Stimulated activated naive CD4-positive, alpha-beta T cell (primary cell): ENCODE measurements at regions not wholly inside any gene's neighbourhood (a gene's known extent, or its start where the extent isn't known, plus 50 kb on each side); places are given as distances from the start of the nearest gene placed in this dataset.

Experiments used
- DNase-seq, 6 experiments: peaks; one replicate each; lab custom pipeline; 2025; lab: John Stamatoyannopoulos, UW

DNA sequence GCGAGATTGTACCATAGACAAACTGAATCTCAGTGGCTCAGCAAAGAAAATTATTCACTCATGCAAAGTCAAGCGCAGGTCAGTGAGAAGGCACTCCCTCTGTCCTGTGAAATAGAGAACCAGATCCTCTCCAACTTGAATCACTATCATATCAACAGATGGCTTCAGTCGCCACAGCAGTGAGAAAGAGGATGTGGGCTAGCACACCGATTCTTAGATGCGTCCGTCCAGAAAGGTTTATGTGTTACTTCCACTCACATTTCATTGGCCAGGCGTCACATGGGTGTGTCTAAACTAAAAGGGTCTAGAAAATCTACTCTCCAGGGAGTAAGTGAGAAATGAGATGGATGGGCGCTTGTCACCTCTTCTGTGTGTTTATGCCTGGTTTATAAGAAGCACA lies 141.6 kb upstream of the KBTBD8 start:
- no peak for DNase-seq

GRCh38 chr3:66858656-66859381 lies 139.3 kb upstream of the KBTBD8 start:
- no peak for DNase-seq

DNA sequence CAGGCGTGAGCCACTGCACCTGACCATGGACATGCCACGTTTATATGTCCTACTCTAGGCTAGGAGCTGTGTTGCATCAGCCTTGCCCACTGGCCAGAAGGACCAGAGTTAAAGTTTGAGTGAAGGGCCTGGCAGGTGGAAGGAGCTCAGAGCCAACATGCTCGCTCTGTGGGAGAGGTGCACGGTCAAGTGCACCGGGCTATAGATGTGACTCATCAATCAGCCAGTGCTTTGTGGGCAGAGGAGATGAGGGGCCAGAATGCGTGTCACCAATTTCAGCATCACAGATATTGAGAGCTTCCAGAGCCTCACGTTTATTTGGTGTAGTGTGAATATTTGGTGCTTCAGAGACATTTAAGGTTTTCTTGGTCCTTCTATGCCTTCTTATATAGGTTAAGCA lies 137.3 kb upstream of the KBTBD8 start:
- no peak for DNase-seq

DNA sequence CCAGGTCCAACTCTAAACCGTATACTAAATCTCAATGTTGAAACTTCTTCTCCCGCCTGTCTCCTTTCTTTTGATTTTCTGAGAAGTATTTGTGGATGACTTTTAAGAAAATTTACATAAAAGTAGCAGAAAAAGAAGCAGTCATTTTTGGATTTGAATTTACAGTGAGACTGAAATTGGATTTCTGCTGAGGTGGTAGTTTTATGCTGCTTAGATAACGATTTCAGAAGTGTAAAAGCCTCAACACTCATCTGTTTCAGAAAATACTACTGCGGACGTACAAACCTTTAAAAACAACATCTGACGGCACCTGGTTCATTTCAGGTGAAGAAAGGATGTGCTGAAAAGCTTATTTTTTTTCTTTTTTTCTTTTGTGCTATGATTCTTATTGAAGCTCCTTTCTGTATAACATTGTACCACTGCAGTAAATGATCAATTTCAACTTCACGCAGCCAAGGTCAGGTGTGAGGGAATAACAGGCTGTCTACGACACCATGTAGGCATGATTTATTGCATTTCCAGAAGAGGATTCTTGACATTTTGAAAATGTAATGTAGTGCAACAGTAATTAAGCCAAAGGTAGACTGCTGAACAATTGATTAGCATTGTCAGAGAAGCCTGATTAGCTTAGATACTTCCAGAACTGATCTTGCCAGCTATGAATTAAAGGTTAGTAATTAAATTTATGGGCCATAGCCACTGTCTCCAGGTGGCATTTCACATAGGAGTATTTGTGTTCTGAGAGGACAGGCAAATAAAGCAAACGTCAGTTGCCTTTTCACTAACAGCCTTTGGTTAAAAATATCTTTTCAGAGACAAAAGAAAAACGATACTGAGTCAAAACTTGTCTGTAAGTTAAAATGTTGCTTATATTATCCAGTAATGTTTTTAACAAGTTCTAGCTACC lies 134.6 kb upstream of the KBTBD8 start:
- DNase-seq = no peak

- no peak for DNase-seq
Measured at GRCh38 chr3:66884659-66885058, 113.4 kb upstream of the KBTBD8 start.

- DNase-seq = no peak
Measured at GRCh38 chr3:66885326-66886000, 112.6 kb upstream of the KBTBD8 start.

GRCh38 chr3:66889750-66890494 lies 108.2 kb upstream of the KBTBD8 start:
- no peak for DNase-seq

GRCh38 chr3:66898155-66898554 lies 100.0 kb upstream of the KBTBD8 start:
- no peak for DNase-seq

GRCh38 chr3:66904336-66904735 lies 93.8 kb upstream of the KBTBD8 start:
- no peak for DNase-seq

GRCh38 chr3:66904831-66905493 lies 93.1 kb upstream of the KBTBD8 start:
- no peak for DNase-seq

- DNase-seq = no peak
Measured at GRCh38 chr3:66907136-66907535, 91.0 kb upstream of the KBTBD8 start.

DNA sequence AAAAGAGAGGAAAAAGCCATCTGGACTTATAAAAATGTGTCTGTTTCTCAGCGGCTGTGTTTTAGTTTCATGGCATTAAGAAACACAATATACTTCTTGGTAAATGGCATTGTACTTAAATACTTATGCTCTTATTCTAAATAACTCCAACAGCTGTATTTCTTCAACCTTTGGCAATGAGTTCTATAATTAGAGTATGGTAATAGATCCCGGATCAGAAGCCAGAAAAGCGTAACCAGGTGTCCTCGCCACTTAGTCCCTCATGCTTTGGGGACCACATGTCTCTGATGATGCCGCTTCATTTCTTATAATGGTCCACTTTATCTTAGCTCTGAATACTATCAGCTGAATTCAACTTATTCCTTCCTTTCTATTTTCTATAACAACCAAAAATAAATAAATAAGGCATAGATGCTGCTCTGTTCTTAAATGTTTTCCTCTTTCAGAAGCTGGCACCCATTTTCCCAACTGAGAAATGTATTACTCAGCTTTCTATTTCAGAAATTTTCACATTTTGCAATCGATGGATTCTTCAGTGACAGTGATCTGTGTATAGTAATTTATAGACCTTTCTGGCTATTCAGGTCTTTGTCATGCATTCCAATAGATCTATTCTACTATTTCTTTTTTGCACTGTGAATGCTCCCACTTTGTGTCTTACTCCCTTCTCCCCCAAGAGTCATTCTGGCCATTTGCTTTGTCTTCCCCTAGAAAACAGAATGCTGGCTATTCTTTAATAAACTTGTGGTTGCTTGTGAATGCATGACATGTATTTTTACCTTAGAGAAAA lies 87.6 kb upstream of the KBTBD8 start:
- DNase-seq = no peak

DNA sequence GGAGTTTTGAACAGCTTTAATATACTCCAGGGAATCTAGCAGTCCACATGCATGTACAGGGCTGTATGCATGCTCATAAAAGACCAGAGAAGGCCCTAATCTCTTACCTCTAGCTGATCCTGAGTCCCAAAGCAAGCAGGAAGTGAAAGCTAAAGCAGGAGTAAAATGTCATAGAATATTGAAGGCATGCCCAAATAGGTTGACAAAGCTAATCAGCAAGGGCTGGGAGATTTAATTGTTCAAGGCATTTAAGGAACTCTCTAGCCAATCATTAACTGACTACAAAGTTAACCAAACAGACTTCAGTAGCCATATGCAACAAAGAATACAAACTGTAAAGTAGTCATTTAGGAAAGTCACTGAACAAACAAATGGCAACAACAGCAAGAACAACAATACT lies 85.8 kb upstream of the KBTBD8 start:
- no peak for DNase-seq

DNA sequence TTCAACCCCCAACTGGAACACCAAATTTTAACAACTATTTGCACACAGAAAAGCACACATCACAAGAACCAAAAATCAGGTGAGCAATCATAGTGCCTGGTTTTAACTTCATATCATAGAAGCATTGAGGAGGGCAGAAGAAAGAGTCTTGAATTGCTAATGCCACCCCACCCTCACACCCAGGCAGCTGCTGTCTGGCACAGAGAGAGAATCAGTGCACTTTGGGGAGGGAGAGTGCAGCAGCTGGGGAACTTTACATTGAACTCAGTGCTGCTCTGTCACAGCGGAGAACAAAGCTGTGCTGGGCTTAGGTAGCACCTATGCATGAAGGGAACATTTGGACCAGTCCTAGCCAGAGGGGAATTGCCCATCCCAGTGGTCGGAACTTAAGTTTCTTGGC lies 76.0 kb upstream of the KBTBD8 start:
- no peak for DNase-seq

GRCh38 chr3:66923969-66924368 lies 74.1 kb upstream of the KBTBD8 start:
- DNase-seq = no peak

DNA sequence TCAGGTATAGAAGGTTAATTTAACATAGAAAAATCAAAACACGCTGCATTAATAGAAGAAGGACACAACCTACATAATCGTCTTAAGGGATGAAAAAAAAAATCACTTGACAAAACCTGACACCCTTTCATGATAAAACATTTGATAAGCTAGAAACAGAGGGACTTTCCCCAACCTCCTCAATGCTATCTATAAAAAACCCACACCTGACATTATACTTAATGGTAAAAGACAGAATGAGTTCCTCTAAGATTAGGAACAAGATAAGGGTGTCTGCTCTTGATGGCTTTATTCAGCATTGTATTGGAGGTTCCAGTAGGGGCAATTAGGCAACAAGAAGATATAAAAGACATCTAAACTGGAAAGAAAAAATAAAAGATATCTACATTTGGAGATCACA lies 69.9 kb upstream of the KBTBD8 start:
- no peak for DNase-seq

DNA sequence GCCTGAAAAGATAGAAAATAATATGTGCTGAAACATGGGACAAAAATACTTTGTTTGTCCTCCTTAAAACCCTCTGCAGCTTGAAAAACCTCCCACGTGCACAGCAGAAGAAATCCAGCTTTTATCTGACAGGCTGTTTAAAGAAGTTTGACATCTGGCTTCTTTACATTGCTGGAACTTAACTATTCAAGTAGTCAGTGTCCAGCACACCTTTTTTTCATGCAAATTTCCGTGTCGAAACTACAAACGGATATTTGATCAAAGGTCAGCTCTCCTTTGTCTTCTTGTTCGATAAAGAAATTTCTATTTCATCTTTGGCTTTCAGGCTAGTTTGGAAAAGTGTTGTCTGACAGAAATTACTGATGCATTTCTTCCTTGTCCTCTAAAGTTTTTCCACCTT lies 66.8 kb upstream of the KBTBD8 start:
- DNase-seq = no peak

DNA sequence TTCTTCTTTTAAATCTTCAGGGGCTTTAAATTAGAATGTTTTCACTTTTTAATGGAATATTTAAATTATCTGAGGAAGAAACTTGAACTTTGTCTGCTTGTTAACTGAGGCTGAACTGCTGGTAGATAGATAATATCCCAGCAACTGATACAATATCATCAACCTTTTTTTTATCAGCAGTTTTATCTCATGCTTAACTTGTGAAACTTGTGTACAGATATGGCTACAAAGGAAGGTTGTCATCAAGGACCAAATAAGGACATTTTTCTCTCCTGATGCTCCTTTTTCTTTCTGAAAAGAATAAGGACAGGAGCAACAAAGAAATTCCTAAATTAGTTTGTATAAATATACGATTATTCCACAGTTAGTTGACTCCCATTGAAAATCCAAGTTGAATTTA lies 66.4 kb upstream of the KBTBD8 start:
- DNase-seq = no peak

DNA sequence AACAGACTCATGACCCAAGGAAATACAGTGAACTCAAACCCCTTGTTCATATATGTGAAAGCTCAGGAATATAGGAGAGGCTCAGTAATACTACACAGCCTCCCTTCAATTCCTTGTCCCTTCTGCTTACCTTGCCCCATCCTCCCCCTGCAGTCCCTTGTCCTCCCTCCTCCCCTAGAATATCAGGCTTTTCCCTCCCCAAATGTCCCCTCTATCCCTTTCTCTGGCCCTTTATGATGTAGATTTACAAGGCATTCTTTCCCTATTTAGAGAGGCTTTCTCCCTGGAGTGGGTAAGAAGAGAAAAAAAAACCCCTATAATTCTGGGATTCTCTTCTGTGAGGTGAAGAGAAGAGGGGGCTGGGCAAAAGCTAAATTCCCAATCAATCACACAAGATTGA lies 64.9 kb upstream of the KBTBD8 start:
- no peak for DNase-seq

- DNase-seq = peak in 1 of 6 experiments; percentile 0
Measured at GRCh38 chr3:66934041-66934440, 64.1 kb upstream of the KBTBD8 start.

DNA sequence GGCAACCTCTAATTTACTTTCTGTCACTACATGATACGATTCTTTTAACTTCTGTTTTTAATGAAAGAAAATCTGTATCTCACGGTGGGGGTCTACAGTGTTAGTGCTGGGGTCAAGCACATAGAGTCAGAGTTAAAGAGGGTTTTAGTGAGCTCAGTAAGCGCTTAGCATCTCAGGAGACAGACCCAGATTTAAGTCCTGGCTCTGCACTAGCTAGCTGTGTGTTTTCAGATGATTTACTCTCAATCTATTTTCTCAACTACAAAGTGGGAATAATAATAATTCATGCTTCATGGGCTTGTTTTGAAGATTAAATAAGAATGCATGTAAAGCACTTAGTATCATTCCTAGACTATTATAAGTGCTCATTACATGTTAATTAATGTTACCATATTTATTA lies 63.4 kb upstream of the KBTBD8 start:
- no peak for DNase-seq
